ENCODE measurements at regions not wholly inside any gene's neighbourhood (a gene's known extent, or its start where the extent isn't known, plus 50 kb on each side); places are given as distances from the start of the nearest gene placed in this dataset.

GRCh38 chr5:75952291-75952690 lies 130.9 kb upstream of the SV2C start:
- DNase-seq (ENCODE audit: low spot score) (no peak), ATAC-seq (no peak)
- intact Hi-C loops (cut with DNase I), result no loop called here

- no peak for DNase-seq (ENCODE audit: low spot score)
- no peak for ATAC-seq
- intact Hi-C loops (cut with DNase I), result no loop called here
Measured at GRCh38 chr5:75951716-75952115, 131.5 kb upstream of the SV2C start.

GRCh38 chr5:75951158-75951557 lies 132.0 kb upstream of the SV2C start:
- intact Hi-C loops (cut with DNase I), result no loop called here
- DNase-seq (ENCODE audit: low spot score) (no peak), ATAC-seq (no peak)

- ATAC-seq, result no peak
- intact Hi-C loops (cut with DNase I), result no loop called here
- DNase-seq (ENCODE audit: low spot score), result no peak
Measured at GRCh38 chr5:75948438-75948837, 134.7 kb upstream of the SV2C start.

GRCh38 chr5:75940418-75940817 lies 142.8 kb upstream of the SV2C start:
- no peak for DNase-seq (ENCODE audit: low spot score)
- intact Hi-C loops (cut with DNase I), result no loop called here
- no peak for ATAC-seq

- intact Hi-C loops (cut with DNase I), result no loop called here
- DNase-seq (ENCODE audit: low spot score) (no peak), ATAC-seq (no peak)
Measured at GRCh38 chr5:75935572-75935971, 147.6 kb upstream of the SV2C start.

GRCh38 chr5:75933489-75933888 lies 149.7 kb upstream of the SV2C start:
- intact Hi-C loops (cut with DNase I), result no loop called here
- no peak for DNase-seq (ENCODE audit: low spot score)
- ATAC-seq, result no peak

- intact Hi-C loops (cut with DNase I), result no loop called here
- DNase-seq (ENCODE audit: low spot score) (no peak), ATAC-seq (no peak)
Measured at GRCh38 chr5:75931175-75931574, 152.0 kb upstream of the SV2C start.

- DNase-seq (ENCODE audit: low spot score), result no peak
- no peak for ATAC-seq
- intact Hi-C loops (cut with DNase I), result no loop called here
Measured at GRCh38 chr5:75928992-75929391, 154.2 kb upstream of the SV2C start.

- DNase-seq (ENCODE audit: low spot score) (no peak), ATAC-seq (no peak)
- intact Hi-C loops (cut with DNase I), result no loop called here
Measured at GRCh38 chr5:75922480-75922879, 160.7 kb upstream of the SV2C start.

- intact Hi-C loops (cut with DNase I), result no loop called here
- DNase-seq (ENCODE audit: low spot score) (no peak), ATAC-seq (no peak)
Measured at GRCh38 chr5:75921011-75921410, 162.2 kb upstream of the SV2C start.

- intact Hi-C loops (cut with DNase I), result no loop called here
- DNase-seq (ENCODE audit: low spot score), result no peak
- ATAC-seq, result no peak
Measured at GRCh38 chr5:75916144-75916543, 167.0 kb upstream of the SV2C start.

GRCh38 chr5:75909223-75909622 lies 174.0 kb upstream of the SV2C start:
- intact Hi-C loops (cut with DNase I), result no loop called here
- ATAC-seq (no peak), DNase-seq (ENCODE audit: low spot score) (no peak)

GRCh38 chr5:75907651-75908050 lies 175.5 kb upstream of the SV2C start:
- intact Hi-C loops (cut with DNase I), result no loop called here
- DNase-seq (ENCODE audit: low spot score) (no peak), ATAC-seq (no peak)

GRCh38 chr5:75894482-75894881 lies 177.2 kb upstream of the POC5 start:
- intact Hi-C loops (cut with DNase I), result no loop called here
- DNase-seq (ENCODE audit: low spot score), result no peak
- no peak for ATAC-seq

- intact Hi-C loops (cut with DNase I), result no loop called here
- ATAC-seq (no peak), DNase-seq (ENCODE audit: low spot score) (no peak)
Measured at GRCh38 chr5:75891736-75892135, 174.5 kb upstream of the POC5 start.

- intact Hi-C loops (cut with DNase I), result no loop called here
- DNase-seq (ENCODE audit: low spot score), result no peak
- no peak for ATAC-seq
Measured at GRCh38 chr5:75891020-75891419, 173.8 kb upstream of the POC5 start.

GRCh38 chr5:75890546-75890945 lies 173.3 kb upstream of the POC5 start:
- DNase-seq (ENCODE audit: low spot score) (no peak), ATAC-seq (no peak)
- intact Hi-C loops (cut with DNase I), result no loop called here

GRCh38 chr5:75886706-75887105 lies 169.5 kb upstream of the POC5 start:
- intact Hi-C loops (cut with DNase I), result no loop called here
- DNase-seq (ENCODE audit: low spot score), result no peak
- ATAC-seq, result no peak

GRCh38 chr5:75885849-75886596 lies 168.8 kb upstream of the POC5 start:
- DNase-seq (ENCODE audit: low spot score) (no peak), ATAC-seq (no peak)
- intact Hi-C loops (cut with DNase I), result no loop called here

GRCh38 chr5:75885321-75885720 lies 168.1 kb upstream of the POC5 start:
- intact Hi-C loops (cut with DNase I), result no loop called here
- no peak for DNase-seq (ENCODE audit: low spot score)

More at GRCh38 chr5:75885321-75885720, 168.1 kb upstream of the POC5 start:
- ATAC-seq, result no peak

Data from sciatic nerve (tissue), 2 donors.